Thoracic aorta (tissue), 2 donors: ENCODE measurements at regions not wholly inside any gene's neighbourhood (a gene's known extent, or its start where the extent isn't known, plus 50 kb on each side); places are given as distances from the start of the nearest gene placed in this dataset.
A peak's percentile ranks its signal among the peaks of the same experiment; 100 is the strongest.

Experiments used
- ATAC-seq: fragments of 150-250 bp; one replicate; pipeline ENCODE4 v1.8.0; 2017; ENCODE audit warnings: low read depth; ENCODE audit not compliant: insufficient number of reproducible peaks, low FRiP score
- DNase-seq: peaks from one replicate; pipeline ENCODE4 v3.0.0-alpha.2; 2020; ENCODE audit warnings: low spot score
- H3K27ac ChIP-seq, 2 donors: fragments of 200-600 bp; sonication (generic); 1 replicate in 1 of 2; 2 replicates in 1 of 2; pipeline ENCODE4 v1.5.1; 2016; ENCODE audit warnings: mild to moderate bottlenecking in 2 of 2, moderate library complexity in 2 of 2
- H3K27me3 ChIP-seq: fragments of 200-600 bp; sonication (generic); replicated peaks from 2 replicates; pipeline ENCODE4 v1.6.0; 2016; ENCODE audit warnings: mild to moderate bottlenecking; ENCODE audit not compliant: insufficient read depth
- H3K36me3 ChIP-seq: fragments of 200-600 bp; sonication (generic); one replicate; pipeline ENCODE4 v1.5.1; 2016
- H3K4me1 ChIP-seq, 2 donors: fragments of 200-600 bp; sonication (generic); 1 replicate in 1 of 2; 2 replicates in 1 of 2; pipeline versions ENCODE4 v1.5.1 to v1.6.0; 2016; ENCODE audit warnings: low read depth in 2 of 2, mild to moderate bottlenecking in 1 of 2; ENCODE audit not compliant: control insufficient read depth in 1 of 2
- H3K4me3 ChIP-seq: fragments of 200-600 bp; sonication (generic); 2 replicates; pipeline ENCODE4 v1.5.1; 2016; ENCODE audit warnings: mild to moderate bottlenecking
- H3K9me3 ChIP-seq: fragments of 200-600 bp; sonication (generic); 2 replicates; pipeline ENCODE4 v1.5.1; 2016
- TF ChIP-seq, protein P1 (sequence below): fragments of 200-600 bp; sonication (generic); IDR thresholded peaks from one replicate; pipeline ENCODE4 v1.5.1; 2019; ENCODE audit warnings: antibody characterized with exemption

DNA sequence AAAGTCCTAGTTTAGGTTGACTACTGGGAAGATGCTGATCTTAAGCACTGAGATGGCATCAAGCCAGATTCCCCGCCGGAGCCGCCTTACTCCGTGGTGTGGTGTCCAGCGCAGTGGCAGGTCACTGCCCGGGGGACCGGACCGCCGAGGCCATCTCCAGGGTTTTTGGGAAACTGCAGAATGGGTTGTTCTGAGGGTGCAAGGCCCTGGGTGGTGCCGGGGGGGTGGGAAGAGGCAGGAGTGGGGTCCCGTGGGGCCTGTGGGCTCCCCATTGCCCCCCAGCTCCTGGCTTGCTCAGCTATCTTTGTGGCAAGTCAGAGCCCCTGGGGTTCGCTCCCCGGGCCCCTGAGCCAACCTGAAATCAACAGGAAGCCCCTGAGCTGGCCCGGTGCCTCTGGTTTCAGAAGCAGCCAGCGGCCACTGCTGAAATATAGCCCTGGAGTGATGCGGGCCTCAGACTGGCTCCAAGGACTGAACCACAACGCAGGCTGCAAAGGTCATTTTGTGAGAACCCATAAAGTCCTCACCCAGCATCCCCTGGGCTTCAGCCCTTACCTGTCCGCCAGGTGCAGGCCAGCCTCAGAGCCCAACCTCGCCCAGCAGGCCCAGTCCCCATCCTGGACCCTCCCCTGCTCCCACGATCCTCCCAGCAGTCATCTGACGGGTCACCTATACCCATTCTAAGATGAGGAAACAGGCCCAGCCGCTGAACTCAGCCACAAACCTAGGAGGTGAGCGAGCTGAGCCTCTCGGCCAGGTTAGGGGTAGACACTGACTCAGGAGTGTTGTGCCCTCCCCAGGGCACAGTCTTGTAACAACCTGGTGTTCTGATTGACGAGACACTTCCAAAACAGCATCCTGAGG is 102.7 kb downstream of the PDGFA start:
- DNase-seq (no peak), ATAC-seq (no peak)
- Histone ChIP-seq H3K27me3 (no peaks in the 10 kb centered on the region), H3K4me1 (peaks cover 0 to 7% of the 10 kb centered on the region in 2 donors), H3K27ac (no peak overlapping the region), H3K36me3 (no peaks in the 10 kb centered on the region), H3K4me3 (no peak overlapping the region), H3K9me3 (peaks cover 4% of the 10 kb centered on the region)
- TF ChIP-seq, protein P1, sequence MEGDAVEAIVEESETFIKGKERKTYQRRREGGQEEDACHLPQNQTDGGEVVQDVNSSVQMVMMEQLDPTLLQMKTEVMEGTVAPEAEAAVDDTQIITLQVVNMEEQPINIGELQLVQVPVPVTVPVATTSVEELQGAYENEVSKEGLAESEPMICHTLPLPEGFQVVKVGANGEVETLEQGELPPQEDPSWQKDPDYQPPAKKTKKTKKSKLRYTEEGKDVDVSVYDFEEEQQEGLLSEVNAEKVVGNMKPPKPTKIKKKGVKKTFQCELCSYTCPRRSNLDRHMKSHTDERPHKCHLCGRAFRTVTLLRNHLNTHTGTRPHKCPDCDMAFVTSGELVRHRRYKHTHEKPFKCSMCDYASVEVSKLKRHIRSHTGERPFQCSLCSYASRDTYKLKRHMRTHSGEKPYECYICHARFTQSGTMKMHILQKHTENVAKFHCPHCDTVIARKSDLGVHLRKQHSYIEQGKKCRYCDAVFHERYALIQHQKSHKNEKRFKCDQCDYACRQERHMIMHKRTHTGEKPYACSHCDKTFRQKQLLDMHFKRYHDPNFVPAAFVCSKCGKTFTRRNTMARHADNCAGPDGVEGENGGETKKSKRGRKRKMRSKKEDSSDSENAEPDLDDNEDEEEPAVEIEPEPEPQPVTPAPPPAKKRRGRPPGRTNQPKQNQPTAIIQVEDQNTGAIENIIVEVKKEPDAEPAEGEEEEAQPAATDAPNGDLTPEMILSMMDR, result no peak

DNA sequence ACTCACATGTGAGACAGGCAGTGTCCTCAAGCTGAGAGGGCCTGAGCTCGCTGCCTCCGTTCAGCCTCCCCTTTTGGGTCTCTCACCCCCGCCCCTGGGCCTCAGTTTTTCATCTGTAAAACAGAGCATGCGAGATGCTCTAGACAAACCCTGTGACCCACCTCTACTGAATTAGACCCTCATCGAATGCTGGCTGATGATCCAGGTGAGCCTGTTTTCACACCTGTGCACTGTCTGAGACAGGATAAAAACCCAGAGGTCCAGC is 102.1 kb downstream of the PDGFA start:
- Histone ChIP-seq H3K4me3 (no peak overlapping the region), H3K27me3 (no peaks in the 10 kb centered on the region), H3K36me3 (no peaks in the 10 kb centered on the region), H3K9me3 (peaks cover 4% of the 10 kb centered on the region), H3K4me1 (peaks cover 0 to 7% of the 10 kb centered on the region in 2 donors), H3K27ac (no peak overlapping the region)
- TF ChIP-seq, protein P1, result no peak
- no peak for ATAC-seq
- no peak for DNase-seq

DNA sequence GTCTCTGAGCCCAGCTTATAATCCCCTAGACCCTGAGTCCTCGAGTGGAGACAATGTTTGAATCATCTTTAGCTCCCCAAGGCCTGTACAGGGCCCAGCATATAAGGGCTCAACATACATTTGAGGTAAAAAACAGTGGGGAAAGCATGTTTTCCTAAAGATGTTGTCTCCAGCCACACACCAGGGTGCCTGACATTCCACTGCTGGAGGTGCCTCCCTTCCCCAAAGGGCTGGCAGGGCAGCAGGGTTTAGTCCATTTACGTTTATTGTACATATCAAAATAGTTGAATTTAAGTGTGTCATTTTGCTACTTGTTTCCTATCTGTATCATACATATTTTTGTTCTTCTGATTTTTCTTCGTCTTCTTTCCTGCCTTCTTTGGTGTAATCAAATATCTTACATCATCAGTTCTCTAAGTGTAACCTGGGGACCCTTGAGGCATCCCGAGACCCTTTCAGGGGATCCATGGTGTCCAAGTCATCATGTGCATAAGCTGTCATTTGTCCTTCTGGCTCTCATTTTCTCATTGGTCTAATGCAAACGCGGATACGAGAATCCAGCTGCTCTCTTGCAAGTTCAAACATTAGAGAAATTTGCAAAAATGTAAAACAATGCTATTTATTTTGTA is 101.6 kb downstream of the PDGFA start:
- H3K27me3 ChIP-seq, result no peaks in the 10 kb centered on the region
- ATAC-seq (no peak), DNase-seq (no peak)

DNA sequence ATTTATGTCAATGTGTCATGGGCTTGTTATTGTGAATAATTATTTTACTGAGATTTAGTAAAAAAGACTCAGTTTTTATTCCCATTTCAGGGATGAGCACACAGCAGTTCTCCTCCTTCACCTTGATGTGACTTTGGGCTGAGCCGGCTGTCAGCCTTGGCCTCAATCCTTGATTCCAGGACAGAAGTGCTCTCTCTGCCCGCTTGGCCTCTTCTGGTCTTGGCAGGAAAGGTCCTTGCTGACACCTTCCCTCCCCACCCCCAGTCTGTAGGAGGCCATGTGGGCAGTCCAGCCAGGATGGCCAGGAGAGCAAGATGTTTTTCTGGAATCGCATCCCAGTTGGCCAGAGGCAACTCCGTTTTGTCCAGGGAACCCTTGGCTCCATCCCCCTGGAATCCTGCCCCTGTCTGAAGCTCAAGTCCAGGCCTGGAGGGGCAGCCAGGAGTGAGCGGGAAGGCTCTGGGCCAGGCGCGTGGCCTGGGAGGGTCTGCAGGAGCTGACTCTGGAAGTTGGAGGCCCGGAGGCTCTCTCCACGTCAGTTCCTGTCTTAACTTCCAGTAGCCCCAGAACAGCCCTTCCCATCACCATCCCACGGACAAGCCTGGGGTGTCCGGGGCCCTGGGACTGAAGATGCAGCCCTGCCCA is 100.9 kb downstream of the PDGFA start:
- TF ChIP-seq, protein P1, result no peak
- H3K27me3 ChIP-seq, result no peaks in the 10 kb centered on the region
- DNase-seq (no peak), ATAC-seq (no peak)
- H3K4me1 ChIP-seq, result peaks cover 0 to 7% of the 10 kb centered on the region in 2 donors
- no peaks in the 10 kb centered on the region for H3K36me3 ChIP-seq
- no peak overlapping the region for H3K4me3 ChIP-seq
- H3K27ac ChIP-seq, result peak overlapping the region in 1 of 2 donors; percentile 5
- peaks cover 4% of the 10 kb centered on the region for H3K9me3 ChIP-seq

More for the DNA sequence above, 101.6 kb downstream of the PDGFA start:
- Histone ChIP-seq H3K27ac (no peak overlapping the region), H3K4me3 (no peak overlapping the region), H3K4me1 (peaks cover 0 to 7% of the 10 kb centered on the region in 2 donors), H3K9me3 (peaks cover 4% of the 10 kb centered on the region), H3K36me3 (no peaks in the 10 kb centered on the region)
- TF ChIP-seq, protein P1, result no peak
